Panc1 (cell line): ENCODE measurements at regions not wholly inside any gene's neighbourhood (a gene's known extent, or its start where the extent isn't known, plus 50 kb on each side); places are given as distances from the start of the nearest gene placed in this dataset.

ENCODE experiments used
- ATAC-seq: fragments of 200-7000 bp; cut with Tn5 transposase; 2 replicates; pipeline ENCODE4 v1.9.1; 2020; ENCODE audit warnings: mild to moderate bottlenecking, moderate library complexity
- BruUV-seq: library from RNA; stranded (reverse); fragments of 400-500 nt; replicated peaks from 2 replicates; lab custom pipeline; 2021; lab: Mats Ljungman, UMichigan
- CTCF ChIA-PET: fragments of 300-600 bp; sonication (Branson Sonifier 250); formaldehyde crosslinking; loops from one replicate; lab custom pipeline; 2022; ENCODE audit warnings: antibody characterized with exemption; lab: Charles Lee
- POLR2A ChIA-PET: fragments of 300-600 bp; sonication (Branson Sonifier 250); formaldehyde crosslinking; loops from one replicate; lab custom pipeline; 2022; ENCODE audit warnings: antibody characterized with exemption; lab: Charles Lee
- DNase-seq: peaks from one replicate; pipeline ENCODE4 v3.0.0-alpha.2; 2010; ENCODE audit warnings: low read depth, low spot score
- H3K27ac ChIP-seq: 2 replicates; pipeline ENCODE4 v1.5.1; 2011; ENCODE audit warnings: mild to moderate bottlenecking, low read length, inconsistent platforms
- H3K27me3 ChIP-seq: fragments of 200-500 bp; sonication (Bioruptor generic); 2 replicates; pipeline ENCODE4 v1.6.0; 2014; ENCODE audit warnings: low read length, inconsistent platforms; ENCODE audit not compliant: control insufficient read depth, insufficient read depth
- H3K36me3 ChIP-seq: fragments of 200-500 bp; sonication (Bioruptor generic); 2 replicates; pipeline ENCODE4 v1.5.1; 2014; ENCODE audit warnings: inconsistent platforms, mild to moderate bottlenecking, low read length, moderate library complexity; ENCODE audit not compliant: control insufficient read depth, insufficient read depth
- H3K4me1 ChIP-seq: 2 replicates; pipeline ENCODE4 v1.5.1; 2011; ENCODE audit warnings: inconsistent platforms, mild to moderate bottlenecking, low read length, moderate library complexity; ENCODE audit not compliant: control insufficient read depth, insufficient read depth
- H3K4me3 ChIP-seq, 2 experiments: 2 replicates each; pipeline ENCODE4 v1.5.1; 2011 to 2012; ENCODE audit warnings: low read depth in 2 of 2, low read length in 2 of 2, mild to moderate bottlenecking in 2 of 2, inconsistent platforms in 1 of 2, moderate library complexity in 1 of 2
- H3K9me3 ChIP-seq: fragments of 200-500 bp; sonication (Bioruptor generic); 2 replicates; pipeline ENCODE4 v1.5.1; 2014; ENCODE audit warnings: low read depth, mild to moderate bottlenecking, inconsistent platforms, low read length, moderate library complexity; ENCODE audit not compliant: control insufficient read depth, insufficient read depth
- POLR2AphosphoS5 ChIP-seq: IDR thresholded peaks from 2 replicates; pipeline ENCODE4 v1.6.1; 2012; ENCODE audit warnings: mild to moderate bottlenecking, low read depth, low read length, moderate library complexity
- SIN3A ChIP-seq: IDR thresholded peaks from 2 replicates; pipeline ENCODE4 v1.6.1; 2012; ENCODE audit warnings: low read depth, mild to moderate bottlenecking, low read length, moderate library complexity, borderline replicate concordance; ENCODE audit not compliant: insufficient read depth
- TCF7L2 ChIP-seq: IDR thresholded peaks from 2 replicates; pipeline ENCODE4 v1.6.1; 2011; ENCODE audit warnings: mild to moderate bottlenecking, low read depth, low read length, inconsistent platforms
- in situ Hi-C: cut with HindIII; loops from 2 replicates; pipeline ENCODE4 v1.10.0; 2016; ENCODE audit warnings: low sequenced_read_pairs, low pct_unique_long_range_greater_than_20kb
- intact Hi-C: fragments of 100-400 bp; cut with micrococcal nuclease; formaldehyde crosslinking; loops from one replicate; pipeline ENCODE4 v1.10.0; 2022; ENCODE audit not compliant: unreplicated experiment
- TF ChIP-seq, protein P1 (sequence below): fragments of 450-650 bp; IDR thresholded peaks from 2 replicates; pipeline ENCODE4 v1.5.1; 2017; ENCODE audit warnings: mild to moderate bottlenecking
- TF ChIP-seq, protein P2 (sequence below), 2 experiments: IDR thresholded peaks; 2 replicates each; pipeline ENCODE4 v1.6.1; 2011 to 2012; ENCODE audit warnings: low read depth in 2 of 2, control low read depth in 1 of 2, low read length in 1 of 2, mild to moderate bottlenecking in 1 of 2, moderate library complexity in 1 of 2; ENCODE audit not compliant: insufficient read depth in 1 of 2

DNA sequence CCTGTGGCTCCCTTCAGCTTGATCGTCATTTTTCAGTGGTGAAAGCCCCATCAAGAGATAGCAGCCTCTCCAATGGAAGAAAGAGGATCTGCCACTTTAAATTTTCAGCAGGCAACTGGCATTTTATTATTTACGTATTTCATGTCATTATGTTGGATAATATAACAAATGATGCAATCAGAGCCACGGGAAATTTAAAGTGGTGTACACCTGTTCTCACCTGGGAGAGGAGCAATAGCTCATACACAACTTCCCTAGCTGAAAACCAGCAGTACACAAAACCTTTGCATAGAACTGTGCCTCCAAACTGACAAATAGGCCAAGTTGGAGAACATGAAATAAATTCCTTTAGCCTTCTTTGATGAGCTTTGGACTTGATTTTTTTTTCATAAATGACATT, 136.9 kb downstream of the SATB1 start:
- in situ Hi-C loops, result no loop called here
- H3K9me3 ChIP-seq, result no peaks in the 10 kb centered on the region
- no peak overlapping the region for H3K27ac ChIP-seq
- H3K36me3 ChIP-seq, result no peaks in the 10 kb centered on the region
- no peak for ATAC-seq
- BruUV-seq, result no TSS peak
- TF ChIP-seq, protein P1, sequence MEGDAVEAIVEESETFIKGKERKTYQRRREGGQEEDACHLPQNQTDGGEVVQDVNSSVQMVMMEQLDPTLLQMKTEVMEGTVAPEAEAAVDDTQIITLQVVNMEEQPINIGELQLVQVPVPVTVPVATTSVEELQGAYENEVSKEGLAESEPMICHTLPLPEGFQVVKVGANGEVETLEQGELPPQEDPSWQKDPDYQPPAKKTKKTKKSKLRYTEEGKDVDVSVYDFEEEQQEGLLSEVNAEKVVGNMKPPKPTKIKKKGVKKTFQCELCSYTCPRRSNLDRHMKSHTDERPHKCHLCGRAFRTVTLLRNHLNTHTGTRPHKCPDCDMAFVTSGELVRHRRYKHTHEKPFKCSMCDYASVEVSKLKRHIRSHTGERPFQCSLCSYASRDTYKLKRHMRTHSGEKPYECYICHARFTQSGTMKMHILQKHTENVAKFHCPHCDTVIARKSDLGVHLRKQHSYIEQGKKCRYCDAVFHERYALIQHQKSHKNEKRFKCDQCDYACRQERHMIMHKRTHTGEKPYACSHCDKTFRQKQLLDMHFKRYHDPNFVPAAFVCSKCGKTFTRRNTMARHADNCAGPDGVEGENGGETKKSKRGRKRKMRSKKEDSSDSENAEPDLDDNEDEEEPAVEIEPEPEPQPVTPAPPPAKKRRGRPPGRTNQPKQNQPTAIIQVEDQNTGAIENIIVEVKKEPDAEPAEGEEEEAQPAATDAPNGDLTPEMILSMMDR, result no peak
- no peak for DNase-seq
- no peaks in the 10 kb centered on the region for H3K27me3 ChIP-seq
- intact Hi-C loops, result no loop called here
- POLR2A ChIA-PET, result no interaction called here
- no peak overlapping the region for H3K4me3 ChIP-seq
- H3K4me1 ChIP-seq, result no peaks in the 10 kb centered on the region
- CTCF ChIA-PET, result no interaction called here

DNA sequence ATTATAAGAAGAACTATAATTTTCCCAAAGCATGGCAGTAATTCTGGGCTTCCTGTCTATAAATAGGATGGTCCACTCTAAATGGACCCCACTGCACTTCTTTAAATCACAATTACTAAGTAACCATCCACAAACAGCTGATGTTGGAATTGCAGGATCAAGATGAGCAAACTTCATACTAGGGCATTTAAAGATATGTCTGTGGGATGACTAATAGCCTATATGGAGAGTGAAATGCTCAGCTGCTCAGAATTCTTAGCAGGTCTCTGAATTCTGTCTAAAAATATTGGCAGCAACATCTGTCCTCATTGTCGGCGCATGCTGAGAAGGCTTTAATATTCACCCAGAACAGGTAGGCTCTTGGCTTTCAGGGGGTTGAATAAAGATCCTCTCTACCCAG, 140.4 kb downstream of the SATB1 start:
- ChIA-PET CTCF (no interaction called here), POLR2A (no interaction called here)
- ATAC-seq, result no peak
- in situ Hi-C loops, result no loop called here
- TF ChIP-seq TCF7L2 (no peak), POLR2AphosphoS5 (no peak), SIN3A (no peak)
- TF ChIP-seq, protein P2, sequence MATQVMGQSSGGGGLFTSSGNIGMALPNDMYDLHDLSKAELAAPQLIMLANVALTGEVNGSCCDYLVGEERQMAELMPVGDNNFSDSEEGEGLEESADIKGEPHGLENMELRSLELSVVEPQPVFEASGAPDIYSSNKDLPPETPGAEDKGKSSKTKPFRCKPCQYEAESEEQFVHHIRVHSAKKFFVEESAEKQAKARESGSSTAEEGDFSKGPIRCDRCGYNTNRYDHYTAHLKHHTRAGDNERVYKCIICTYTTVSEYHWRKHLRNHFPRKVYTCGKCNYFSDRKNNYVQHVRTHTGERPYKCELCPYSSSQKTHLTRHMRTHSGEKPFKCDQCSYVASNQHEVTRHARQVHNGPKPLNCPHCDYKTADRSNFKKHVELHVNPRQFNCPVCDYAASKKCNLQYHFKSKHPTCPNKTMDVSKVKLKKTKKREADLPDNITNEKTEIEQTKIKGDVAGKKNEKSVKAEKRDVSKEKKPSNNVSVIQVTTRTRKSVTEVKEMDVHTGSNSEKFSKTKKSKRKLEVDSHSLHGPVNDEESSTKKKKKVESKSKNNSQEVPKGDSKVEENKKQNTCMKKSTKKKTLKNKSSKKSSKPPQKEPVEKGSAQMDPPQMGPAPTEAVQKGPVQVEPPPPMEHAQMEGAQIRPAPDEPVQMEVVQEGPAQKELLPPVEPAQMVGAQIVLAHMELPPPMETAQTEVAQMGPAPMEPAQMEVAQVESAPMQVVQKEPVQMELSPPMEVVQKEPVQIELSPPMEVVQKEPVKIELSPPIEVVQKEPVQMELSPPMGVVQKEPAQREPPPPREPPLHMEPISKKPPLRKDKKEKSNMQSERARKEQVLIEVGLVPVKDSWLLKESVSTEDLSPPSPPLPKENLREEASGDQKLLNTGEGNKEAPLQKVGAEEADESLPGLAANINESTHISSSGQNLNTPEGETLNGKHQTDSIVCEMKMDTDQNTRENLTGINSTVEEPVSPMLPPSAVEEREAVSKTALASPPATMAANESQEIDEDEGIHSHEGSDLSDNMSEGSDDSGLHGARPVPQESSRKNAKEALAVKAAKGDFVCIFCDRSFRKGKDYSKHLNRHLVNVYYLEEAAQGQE (IDR thresholded peaks at IDR 0.05; ENCODE audit: insufficient read depth in 1 of 2, low read depth in 2 of 2, low read length in 1 of 2), result no peak
- TF ChIP-seq, protein P1, result no peak
- no peak for DNase-seq
- Histone ChIP-seq H3K36me3 (no peaks in the 10 kb centered on the region), H3K4me3 (no peak overlapping the region), H3K9me3 (no peaks in the 10 kb centered on the region), H3K27ac (no peak overlapping the region), H3K4me1 (no peaks in the 10 kb centered on the region), H3K27me3 (no peaks in the 10 kb centered on the region)
- intact Hi-C loops, result no loop called here
- no TSS peak for BruUV-seq

DNA sequence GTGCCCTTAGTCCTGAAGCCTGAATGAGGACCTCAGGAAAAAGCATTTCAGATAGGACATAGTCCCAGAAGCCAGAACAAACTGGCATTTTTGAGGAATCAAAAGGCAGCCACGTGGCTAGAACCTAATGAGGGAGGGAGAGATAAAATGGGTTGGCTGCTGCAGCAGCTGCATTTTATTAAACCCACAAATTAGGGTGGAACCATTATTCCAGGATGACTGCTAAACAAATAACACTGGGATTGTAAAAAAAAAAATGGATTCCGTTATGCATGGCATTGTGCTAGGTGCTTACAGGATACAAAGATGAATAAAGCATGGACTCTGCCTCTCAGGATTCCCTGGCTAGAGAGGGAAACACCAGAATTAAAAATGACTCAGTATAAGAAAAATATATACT, 141.5 kb downstream of the SATB1 start:
- no TSS peak for BruUV-seq
- POLR2A ChIA-PET, result no interaction called here
- H3K27me3 ChIP-seq, result no peaks in the 10 kb centered on the region
- ATAC-seq (no peak), DNase-seq (no peak)
- in situ Hi-C loops, result no loop called here
- intact Hi-C loops, result no loop called here
- CTCF ChIA-PET, result no interaction called here
- H3K4me3 ChIP-seq, result no peak overlapping the region
- no peak overlapping the region for H3K27ac ChIP-seq
- H3K4me1 ChIP-seq, result no peaks in the 10 kb centered on the region
- no peaks in the 10 kb centered on the region for H3K36me3 ChIP-seq
- TF ChIP-seq TCF7L2 (no peak), SIN3A (no peak), POLR2AphosphoS5 (no peak)
- TF ChIP-seq, protein P2 (IDR thresholded peaks at IDR 0.05; ENCODE audit: insufficient read depth in 1 of 2, low read depth in 2 of 2, low read length in 1 of 2), result no peak
- TF ChIP-seq, protein P1, result no peak
- H3K9me3 ChIP-seq, result no peaks in the 10 kb centered on the region
